ENCODE measurements at regions not wholly inside any gene's neighbourhood (a gene's known extent, or its start where the extent isn't known, plus 50 kb on each side); places are given as distances from the start of the nearest gene placed in this dataset.

DNA sequence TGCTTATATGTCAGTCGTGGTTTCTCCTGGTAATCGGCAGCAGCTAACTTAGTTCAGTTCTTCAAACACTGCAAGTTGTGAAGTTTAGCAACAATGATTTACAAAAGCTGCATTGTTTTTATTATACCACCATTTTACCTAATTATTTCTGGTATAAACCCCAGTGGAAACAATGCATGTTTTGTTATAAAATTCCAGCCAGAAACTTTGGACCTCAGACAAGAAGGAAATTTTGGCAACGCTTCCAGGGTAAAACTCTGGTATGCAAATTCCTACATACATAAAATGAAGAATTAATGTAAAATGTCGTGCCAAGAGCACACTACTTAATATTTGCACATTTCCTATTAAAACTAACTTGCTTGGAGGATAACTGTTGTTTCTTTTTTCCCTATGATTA lies 277.4 kb upstream of the LYZL1 start:
- no peaks in the 10 kb centered on the region for H3K4me1 ChIP-seq (ENCODE audit: control insufficient read depth, insufficient read depth, low read length)
- H3K9me3 ChIP-seq (ENCODE audit: control insufficient read depth, insufficient read depth, low read length), result no peaks in the 10 kb centered on the region
- no peak overlapping the region for H3K27ac Mint-ChIP-seq
- no peak overlapping the region for H3K4me3 ChIP-seq (ENCODE audit: low read length)
- no peaks in the 10 kb centered on the region for H3K36me3 Mint-ChIP-seq
- H3K27me3 ChIP-seq (ENCODE audit: control insufficient read depth, insufficient read depth, low read length), result no peaks in the 10 kb centered on the region
- H3K36me3 ChIP-seq (ENCODE audit: control insufficient read depth, insufficient read depth, low read length), result no peaks in the 10 kb centered on the region
- no peaks in the 10 kb centered on the region for H3K9me3 Mint-ChIP-seq
- no peak for ATAC-seq
- no peak overlapping the region for H3K27ac ChIP-seq (ENCODE audit: low read length)
- DNase-seq, result no peak
- TF ChIP-seq, protein P1, sequence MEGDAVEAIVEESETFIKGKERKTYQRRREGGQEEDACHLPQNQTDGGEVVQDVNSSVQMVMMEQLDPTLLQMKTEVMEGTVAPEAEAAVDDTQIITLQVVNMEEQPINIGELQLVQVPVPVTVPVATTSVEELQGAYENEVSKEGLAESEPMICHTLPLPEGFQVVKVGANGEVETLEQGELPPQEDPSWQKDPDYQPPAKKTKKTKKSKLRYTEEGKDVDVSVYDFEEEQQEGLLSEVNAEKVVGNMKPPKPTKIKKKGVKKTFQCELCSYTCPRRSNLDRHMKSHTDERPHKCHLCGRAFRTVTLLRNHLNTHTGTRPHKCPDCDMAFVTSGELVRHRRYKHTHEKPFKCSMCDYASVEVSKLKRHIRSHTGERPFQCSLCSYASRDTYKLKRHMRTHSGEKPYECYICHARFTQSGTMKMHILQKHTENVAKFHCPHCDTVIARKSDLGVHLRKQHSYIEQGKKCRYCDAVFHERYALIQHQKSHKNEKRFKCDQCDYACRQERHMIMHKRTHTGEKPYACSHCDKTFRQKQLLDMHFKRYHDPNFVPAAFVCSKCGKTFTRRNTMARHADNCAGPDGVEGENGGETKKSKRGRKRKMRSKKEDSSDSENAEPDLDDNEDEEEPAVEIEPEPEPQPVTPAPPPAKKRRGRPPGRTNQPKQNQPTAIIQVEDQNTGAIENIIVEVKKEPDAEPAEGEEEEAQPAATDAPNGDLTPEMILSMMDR (IDR thresholded peaks at IDR 0.05), result no peak
- H3K4me3 Mint-ChIP-seq, result no peak overlapping the region
- no peaks in the 10 kb centered on the region for H3K4me1 Mint-ChIP-seq
- WGBS (ENCODE audit: insufficient coverage), result 96% methylated on average over 3 of the region's 4 CpGs
- H3K27me3 Mint-ChIP-seq (ENCODE audit: low read depth in 2 of 2), result peaks cover 3 to 8% of the 10 kb centered on the region in 2 donors
- intact Hi-C loops (cut with micrococcal nuclease), result no loop called here

GRCh38 chr10:29012926-29013554 lies 275.8 kb upstream of the LYZL1 start:
- intact Hi-C loops (cut with micrococcal nuclease), result no loop called here
- TF ChIP-seq, protein P1 (IDR thresholded peaks at IDR 0.05), result no peak
- H3K4me3 Mint-ChIP-seq, result no peak overlapping the region
- no peak overlapping the region for H3K4me3 ChIP-seq (ENCODE audit: low read length)
- H3K27ac ChIP-seq (ENCODE audit: low read length), result no peak overlapping the region
- H3K9me3 Mint-ChIP-seq, result no peaks in the 10 kb centered on the region
- no peaks in the 10 kb centered on the region for H3K27me3 ChIP-seq (ENCODE audit: control insufficient read depth, insufficient read depth, low read length)
- peaks cover 3 to 15% of the 10 kb centered on the region in 2 donors for H3K27me3 Mint-ChIP-seq (ENCODE audit: low read depth in 2 of 2)
- no peaks in the 10 kb centered on the region for H3K36me3 ChIP-seq (ENCODE audit: control insufficient read depth, insufficient read depth, low read length)
- H3K27ac Mint-ChIP-seq, result no peak overlapping the region
- H3K4me1 ChIP-seq (ENCODE audit: control insufficient read depth, insufficient read depth, low read length), result no peaks in the 10 kb centered on the region
- DNase-seq, result no peak
- H3K4me1 Mint-ChIP-seq, result no peaks in the 10 kb centered on the region
- 77% methylated on average over 9 of the region's 9 CpGs for WGBS (ENCODE audit: insufficient coverage)
- H3K9me3 ChIP-seq (ENCODE audit: control insufficient read depth, insufficient read depth, low read length), result no peaks in the 10 kb centered on the region
- H3K36me3 Mint-ChIP-seq, result no peaks in the 10 kb centered on the region
- ATAC-seq, result no peak

DNA sequence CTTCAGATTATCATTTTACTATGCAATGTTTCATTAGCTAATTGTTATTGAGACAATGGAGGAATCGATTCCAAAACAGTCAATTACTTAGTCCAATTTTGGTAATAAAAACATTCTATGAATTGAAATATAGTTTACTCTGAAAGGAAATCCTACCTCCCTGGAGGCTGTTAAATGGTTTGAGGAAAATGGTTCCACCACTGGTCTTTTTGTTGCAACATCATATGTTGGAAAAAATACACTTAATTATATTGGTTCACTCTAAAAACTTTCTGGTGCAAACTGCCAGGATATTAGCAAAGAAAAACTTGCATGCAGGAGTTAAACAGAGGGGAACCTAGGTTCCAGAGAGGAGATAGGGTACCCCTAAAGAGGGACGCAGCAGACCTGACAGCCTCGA lies 267.3 kb upstream of the LYZL1 start:
- Mint-ChIP-seq H3K27me3 (ENCODE audit: low read depth in 2 of 2) (peaks cover 3 to 11% of the 10 kb centered on the region in 2 donors), H3K36me3 (no peaks in the 10 kb centered on the region), H3K4me1 (no peaks in the 10 kb centered on the region), H3K4me3 (no peak overlapping the region), H3K27ac (no peak overlapping the region), H3K9me3 (no peaks in the 10 kb centered on the region)
- no peaks in the 10 kb centered on the region for H3K4me1 ChIP-seq (ENCODE audit: control insufficient read depth, insufficient read depth, low read length)
- intact Hi-C loops (cut with micrococcal nuclease), result no loop called here
- ATAC-seq, result no peak
- TF ChIP-seq, protein P1 (IDR thresholded peaks at IDR 0.05), result no peak
- no peaks in the 10 kb centered on the region for H3K36me3 ChIP-seq (ENCODE audit: control insufficient read depth, insufficient read depth, low read length)
- H3K27me3 ChIP-seq (ENCODE audit: control insufficient read depth, insufficient read depth, low read length), result no peaks in the 10 kb centered on the region
- H3K9me3 ChIP-seq (ENCODE audit: control insufficient read depth, insufficient read depth, low read length), result no peaks in the 10 kb centered on the region
- no peak overlapping the region for H3K4me3 ChIP-seq (ENCODE audit: low read length)
- DNase-seq, result no peak
- H3K27ac ChIP-seq (ENCODE audit: low read length), result no peak overlapping the region
- 85% methylated on average over 2 of the region's 3 CpGs for WGBS (ENCODE audit: insufficient coverage)

DNA sequence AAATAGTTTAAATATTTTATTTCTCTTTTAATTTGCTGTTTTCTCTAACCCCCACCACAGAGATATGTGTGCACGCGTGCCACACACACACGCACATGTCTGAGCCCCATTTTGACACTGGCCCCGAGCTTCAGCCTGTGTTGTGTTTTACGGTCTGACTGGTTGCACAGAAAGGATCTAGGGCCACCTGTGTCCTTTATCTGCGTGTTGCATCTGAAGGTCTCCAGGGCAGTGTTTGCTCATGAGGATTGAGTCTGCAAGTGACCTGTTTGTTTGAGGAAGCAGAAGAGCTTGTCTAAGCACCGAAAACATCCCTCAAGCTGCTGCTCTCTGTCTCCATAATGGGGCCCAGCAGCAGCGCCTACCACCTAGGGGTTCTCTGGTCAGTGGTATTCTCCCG lies 266.4 kb upstream of the LYZL1 start:
- H3K27me3 Mint-ChIP-seq (ENCODE audit: low read depth in 2 of 2), result peaks cover 3 to 5% of the 10 kb centered on the region in 2 donors
- H3K27ac Mint-ChIP-seq, result no peak overlapping the region
- no peak for DNase-seq
- H3K27ac ChIP-seq (ENCODE audit: low read length), result no peak overlapping the region
- H3K4me3 ChIP-seq (ENCODE audit: low read length), result no peak overlapping the region
- H3K4me3 Mint-ChIP-seq, result no peak overlapping the region
- intact Hi-C loops (cut with micrococcal nuclease), result no loop called here
- ATAC-seq, result no peak
- no peaks in the 10 kb centered on the region for H3K4me1 ChIP-seq (ENCODE audit: control insufficient read depth, insufficient read depth, low read length)
- no peaks in the 10 kb centered on the region for H3K27me3 ChIP-seq (ENCODE audit: control insufficient read depth, insufficient read depth, low read length)
- no peaks in the 10 kb centered on the region for H3K9me3 Mint-ChIP-seq
- H3K36me3 Mint-ChIP-seq, result no peaks in the 10 kb centered on the region
- no peaks in the 10 kb centered on the region for H3K9me3 ChIP-seq (ENCODE audit: control insufficient read depth, insufficient read depth, low read length)
- H3K4me1 Mint-ChIP-seq, result no peaks in the 10 kb centered on the region
- TF ChIP-seq, protein P1 (IDR thresholded peaks at IDR 0.05), result no peak
- WGBS (ENCODE audit: insufficient coverage), result 92% methylated on average over 9 of the region's 9 CpGs
- H3K36me3 ChIP-seq (ENCODE audit: control insufficient read depth, insufficient read depth, low read length), result no peaks in the 10 kb centered on the region

Measured in natural killer cell (primary cell).